AG04450 (cell line): ENCODE measurements at regions not wholly inside any gene's neighbourhood (a gene's known extent, or its start where the extent isn't known, plus 50 kb on each side); places are given as distances from the start of the nearest gene placed in this dataset.

Experiments used
- CTCF ChIA-PET: fragments of 300-600, 350-600 bp; formaldehyde crosslinking; extraction: SDS; loops from one replicate; lab custom pipeline; 2022; ENCODE audit warnings: antibody characterized with exemption, inconsistent platforms; lab: Charles Lee
- POLR2A ChIA-PET: fragments of 350-600 bp; formaldehyde crosslinking; extraction: SDS; loops from one replicate; lab custom pipeline; 2021; ENCODE audit warnings: antibody characterized with exemption, inconsistent platforms; lab: Yijun Ruan, JAX
- DNase-seq: peaks from one replicate; pipeline ENCODE4 v3.0.0-alpha.2; 2011; ENCODE audit warnings: low read depth, low spot score
- H3K27ac ChIP-seq: one replicate; pipeline ENCODE4 v1.5.1; 2012; ENCODE audit warnings: low read depth, low read length, control low read depth
- H3K27me3 ChIP-seq: one replicate; pipeline ENCODE4 v1.6.0; 2012; ENCODE audit warnings: low read length; ENCODE audit not compliant: control insufficient read depth, insufficient read depth
- H3K4me3 ChIP-seq: 2 replicates; pipeline ENCODE4 v1.5.1; 2011; ENCODE audit warnings: mild to moderate bottlenecking, low read depth, low read length, control low read depth
- H3K9me3 ChIP-seq: 2 replicates; pipeline ENCODE4 v1.5.1; 2012; ENCODE audit warnings: low read length; ENCODE audit not compliant: control insufficient read depth, insufficient read depth
- CTCF ChIP-seq: IDR thresholded peaks from 2 replicates; pipeline ENCODE4 v1.5.1; 2011; ENCODE audit warnings: low read depth, low read length, control low read depth, inconsistent platforms

- H3K4me3 ChIP-seq = no peak overlapping the region
- CTCF ChIA-PET = interaction anchor here (1.1 to 2.1 kb wide), 5 partner anchors 14 to 207 kb away, joined by 3 to 12 read pairs (median 3); no protein-coding TSS in a partner anchor
Measured at GRCh38 chr14:100438678-100439592, 115.8 kb downstream of the SLC25A47 start.

GRCh38 chr14:100439781-100440180, 116.6 kb downstream of the SLC25A47 start:
- DNase-seq = no peak
- POLR2A ChIA-PET = interaction anchor here (2.7 kb wide), 1 partner anchor 36 kb away, joined by 8 read pairs; no protein-coding TSS in a partner anchor
- CTCF ChIA-PET = interaction anchor here (0.7 to 2.1 kb wide), 5 partner anchors 15 to 206 kb away, joined by 3 to 12 read pairs (median 5); no protein-coding TSS in a partner anchor
- no peak overlapping the region for H3K27ac ChIP-seq
- no peak overlapping the region for H3K4me3 ChIP-seq
- no peaks in the 10 kb centered on the region for H3K27me3 ChIP-seq
- TF ChIP-seq CTCF = no peak
- H3K9me3 ChIP-seq = no peaks in the 10 kb centered on the region

More at GRCh38 chr14:100438678-100439592, 115.8 kb downstream of the SLC25A47 start:
- Histone ChIP-seq H3K27me3 (no peaks in the 10 kb centered on the region), H3K27ac (peak overlapping the region; percentile 11), H3K9me3 (no peaks in the 10 kb centered on the region)
- TF ChIP-seq CTCF = no peak
- peak; percentile 30 for DNase-seq
- POLR2A ChIA-PET = interaction anchor here (2.7 kb wide), 1 partner anchor 37 kb away, joined by 8 read pairs; no protein-coding TSS in a partner anchor

GRCh38 chr14:100440207-100440631, 117.1 kb downstream of the SLC25A47 start:
- H3K4me3 ChIP-seq = no peak overlapping the region
- H3K9me3 ChIP-seq = no peaks in the 10 kb centered on the region
- peak; percentile 62 for TF ChIP-seq CTCF
- CTCF ChIA-PET = interaction anchor here (0.7 to 2.1 kb wide), 5 partner anchors 16 to 205 kb away, joined by 3 to 12 read pairs (median 5); no protein-coding TSS in a partner anchor
- POLR2A ChIA-PET = interaction anchor here (2.7 kb wide), 1 partner anchor 36 kb away, joined by 8 read pairs; no protein-coding TSS in a partner anchor
- DNase-seq = peak; percentile 15
- no peaks in the 10 kb centered on the region for H3K27me3 ChIP-seq
- H3K27ac ChIP-seq = peak overlapping the region; percentile 39

- no peak for DNase-seq
- no peak overlapping the region for H3K27ac ChIP-seq
- ChIA-PET CTCF (no interaction called here), POLR2A (interaction anchor here (2.7 kb wide), 1 partner anchor 35 kb away, joined by 8 read pairs; no protein-coding TSS in a partner anchor)
- no peaks in the 10 kb centered on the region for H3K9me3 ChIP-seq
- no peaks in the 10 kb centered on the region for H3K27me3 ChIP-seq
- H3K4me3 ChIP-seq = no peak overlapping the region
- no peak for TF ChIP-seq CTCF
Measured at GRCh38 chr14:100440758-100441203, 117.6 kb downstream of the SLC25A47 start.
